ENCODE measurements at regions not wholly inside any gene's neighbourhood (a gene's known extent, or its start where the extent isn't known, plus 50 kb on each side); places are given as distances from the start of the nearest gene placed in this dataset.

- no peaks in the 10 kb centered on the region for H3K9me2 ChIP-seq (ENCODE audit: insufficient read depth, low read length)
- BruUV-seq (replicated peaks) = no TSS peak
- POLR2A ChIA-PET = interaction anchor here (0.6 kb wide), 1 partner anchor 19 kb away, joined by 4 read pairs; no protein-coding TSS in a partner anchor
- H3K79me2 ChIP-seq (ENCODE audit: insufficient read depth, low read depth, low read length) = no peaks in the 10 kb centered on the region
- H3K9me3 ChIP-seq (ENCODE audit: low read length) = peaks cover 20% of the 10 kb centered on the region; the same call in 1 of the 2 replicates
- no peak overlapping the region for H3K27ac ChIP-seq (ENCODE audit: low read depth, low read length, poor library complexity, severe bottlenecking)
- CTCF ChIA-PET (ENCODE audit: unreplicated experiment) = no interaction called here
- intact Hi-C loops (cut with micrococcal nuclease; ENCODE audit: unreplicated experiment) = no loop called here
- no peaks in the 10 kb centered on the region for H3K36me3 ChIP-seq (ENCODE audit: insufficient read depth, low read length)
- no peak overlapping the region for H3K4me3 ChIP-seq (ENCODE audit: low read depth, low read length, poor library complexity, severe bottlenecking)
- no peaks in the 10 kb centered on the region for H3K4me1 ChIP-seq (ENCODE audit: insufficient read depth, low read length, poor library complexity, severe bottlenecking)
- H2AFZ ChIP-seq (ENCODE audit: low read length) = no peak overlapping the region
- DNase-seq (ENCODE audit: low spot score) = no peak
- H3K4me2 ChIP-seq (ENCODE audit: low read length) = no peak overlapping the region
- H4K20me1 ChIP-seq (ENCODE audit: insufficient read depth, low read length) = no peaks in the 10 kb centered on the region
- TF ChIP-seq EZH2phosphoT487 (IDR thresholded peaks at IDR 0.05; ENCODE audit: borderline replicate concordance, low read depth, low read length) (no peak), CTCF (conservative IDR thresholded peaks at IDR 0.05; ENCODE audit: low read length) (no peak)
Observed at GRCh38 chr21:35154788-35155187, 105.7 kb upstream of the RUNX1 start.

GRCh38 chr21:35153671-35154070 lies 104.6 kb upstream of the RUNX1 start:
- CTCF ChIA-PET (ENCODE audit: unreplicated experiment) = no interaction called here
- POLR2A ChIA-PET = no interaction called here
- H3K4me3 ChIP-seq (ENCODE audit: low read depth, low read length, poor library complexity, severe bottlenecking) = no peak overlapping the region

More at GRCh38 chr21:35153671-35154070, 104.6 kb upstream of the RUNX1 start:
- peaks cover 15% of the 10 kb centered on the region; the same call in 1 of the 2 replicates for H3K9me3 ChIP-seq (ENCODE audit: low read length)
- intact Hi-C loops (cut with micrococcal nuclease; ENCODE audit: unreplicated experiment) = no loop called here
- no peak for DNase-seq (ENCODE audit: low spot score)
- TF ChIP-seq EZH2phosphoT487 (IDR thresholded peaks at IDR 0.05; ENCODE audit: borderline replicate concordance, low read depth, low read length) (no peak), CTCF (conservative IDR thresholded peaks at IDR 0.05; ENCODE audit: low read length) (no peak)
- H3K27ac ChIP-seq (ENCODE audit: low read depth, low read length, poor library complexity, severe bottlenecking) = no peak overlapping the region
- H3K4me2 ChIP-seq (ENCODE audit: low read length) = no peak overlapping the region
- no peaks in the 10 kb centered on the region for H3K9me2 ChIP-seq (ENCODE audit: insufficient read depth, low read length)
- no peak overlapping the region for H2AFZ ChIP-seq (ENCODE audit: low read length)
- no peaks in the 10 kb centered on the region for H4K20me1 ChIP-seq (ENCODE audit: insufficient read depth, low read length)
- BruUV-seq (replicated peaks) = no TSS peak
- H3K4me1 ChIP-seq (ENCODE audit: insufficient read depth, low read length, poor library complexity, severe bottlenecking) = no peaks in the 10 kb centered on the region
- H3K79me2 ChIP-seq (ENCODE audit: insufficient read depth, low read depth, low read length) = no peaks in the 10 kb centered on the region
- no peaks in the 10 kb centered on the region for H3K36me3 ChIP-seq (ENCODE audit: insufficient read depth, low read length)

Data from OCI-LY7 (cell line).